Duodenal mucosa (tissue), 2 donors: ENCODE measurements at regions not wholly inside any gene's neighbourhood (a gene's known extent, or its start where the extent isn't known, plus 50 kb on each side); places are given as distances from the start of the nearest gene placed in this dataset.

ENCODE experiments used
- H3K27ac ChIP-seq: one replicate; pipeline ENCODE4 v1.7.0; 2013; ENCODE audit warnings: low read depth, low read length
- H3K27me3 ChIP-seq, 2 donors: one replicate each; pipeline ENCODE4 v1.7.0; 2013; ENCODE audit warnings: low read length in 2 of 2, control low read depth in 1 of 2; ENCODE audit not compliant: insufficient read depth in 2 of 2, control insufficient read depth in 1 of 2
- H3K36me3 ChIP-seq, 2 donors: one replicate each; pipeline ENCODE4 v1.7.0; 2013; ENCODE audit warnings: low read length in 2 of 2, control low read depth in 1 of 2; ENCODE audit not compliant: insufficient read depth in 2 of 2, control insufficient read depth in 1 of 2
- H3K4me1 ChIP-seq, 2 donors: one replicate each; pipeline ENCODE4 v1.7.0; 2013; ENCODE audit warnings: low read length in 2 of 2, control low read depth in 1 of 2; ENCODE audit not compliant: insufficient read depth in 2 of 2, control insufficient read depth in 1 of 2
- H3K4me3 ChIP-seq, 2 donors: one replicate each; pipeline ENCODE4 v1.7.0; 2013; ENCODE audit warnings: low read length in 2 of 2, low read depth in 1 of 2
- H3K9ac ChIP-seq, 2 donors: one replicate each; pipeline ENCODE4 v1.7.0; 2013; ENCODE audit warnings: low read length in 2 of 2, low read depth in 1 of 2
- H3K9me3 ChIP-seq, 2 donors: one replicate each; pipeline ENCODE4 v1.7.0; 2013; ENCODE audit warnings: low read length in 2 of 2, control low read depth in 1 of 2; ENCODE audit not compliant: control insufficient read depth in 1 of 2

GRCh38 chr12:43294916-43295315, 257.1 kb downstream of the ADAMTS20 start:
- no peaks in the 10 kb centered on the region for H3K9me3 ChIP-seq
- H3K4me3 ChIP-seq, result no peak overlapping the region
- no peak overlapping the region for H3K27ac ChIP-seq

GRCh38 chr12:43294147-43294546, 257.9 kb downstream of the ADAMTS20 start:
- no peak overlapping the region for H3K9ac ChIP-seq
- no peaks in the 10 kb centered on the region for H3K27me3 ChIP-seq
- H3K4me3 ChIP-seq, result no peak overlapping the region
- no peaks in the 10 kb centered on the region for H3K36me3 ChIP-seq
- no peak overlapping the region for H3K27ac ChIP-seq
- H3K9me3 ChIP-seq, result no peaks in the 10 kb centered on the region
- no peaks in the 10 kb centered on the region for H3K4me1 ChIP-seq

More at GRCh38 chr12:43294916-43295315, 257.1 kb downstream of the ADAMTS20 start:
- Histone ChIP-seq H3K36me3 (no peaks in the 10 kb centered on the region), H3K27me3 (no peaks in the 10 kb centered on the region), H3K9ac (no peak overlapping the region), H3K4me1 (no peaks in the 10 kb centered on the region)

- Histone ChIP-seq H3K4me3 (no peak overlapping the region), H3K27ac (no peak overlapping the region), H3K27me3 (no peaks in the 10 kb centered on the region), H3K9ac (no peak overlapping the region), H3K4me1 (peaks cover 5% of the 10 kb centered on the region in 2 donors), H3K36me3 (no peaks in the 10 kb centered on the region), H3K9me3 (no peaks in the 10 kb centered on the region)
Measured at GRCh38 chr12:43293396-43293795, 258.6 kb downstream of the ADAMTS20 start.

- Histone ChIP-seq H3K27ac (no peak overlapping the region), H3K9me3 (no peaks in the 10 kb centered on the region), H3K27me3 (no peaks in the 10 kb centered on the region), H3K9ac (no peak overlapping the region), H3K36me3 (no peaks in the 10 kb centered on the region), H3K4me3 (no peak overlapping the region), H3K4me1 (peaks cover 5 to 11% of the 10 kb centered on the region in 2 donors)
Measured at GRCh38 chr12:43292699-43293098, 259.3 kb downstream of the ADAMTS20 start.

- peaks cover 5 to 11% of the 10 kb centered on the region in 2 donors for H3K4me1 ChIP-seq
- H3K9ac ChIP-seq, result no peak overlapping the region
- no peak overlapping the region for H3K4me3 ChIP-seq
- H3K27me3 ChIP-seq, result no peaks in the 10 kb centered on the region
- no peaks in the 10 kb centered on the region for H3K9me3 ChIP-seq
- no peaks in the 10 kb centered on the region for H3K36me3 ChIP-seq
- no peak overlapping the region for H3K27ac ChIP-seq
Measured at GRCh38 chr12:43291516-43291915, 260.5 kb downstream of the ADAMTS20 start.

GRCh38 chr12:43290836-43291235, 261.2 kb downstream of the ADAMTS20 start:
- H3K36me3 ChIP-seq, result no peaks in the 10 kb centered on the region
- H3K9ac ChIP-seq, result no peak overlapping the region
- H3K27ac ChIP-seq, result no peak overlapping the region
- H3K4me1 ChIP-seq, result peaks cover 5 to 11% of the 10 kb centered on the region in 2 donors
- no peaks in the 10 kb centered on the region for H3K9me3 ChIP-seq
- no peaks in the 10 kb centered on the region for H3K27me3 ChIP-seq
- H3K4me3 ChIP-seq, result no peak overlapping the region

GRCh38 chr12:43289426-43289801, 262.6 kb downstream of the ADAMTS20 start:
- peaks cover 5 to 11% of the 10 kb centered on the region in 2 donors for H3K4me1 ChIP-seq
- no peaks in the 10 kb centered on the region for H3K9me3 ChIP-seq
- no peaks in the 10 kb centered on the region for H3K36me3 ChIP-seq
- no peaks in the 10 kb centered on the region for H3K27me3 ChIP-seq
- no peak overlapping the region for H3K9ac ChIP-seq
- H3K4me3 ChIP-seq, result peak overlapping the region in 1 of 2 donors; percentile 21
- H3K27ac ChIP-seq, result no peak overlapping the region

- H3K4me3 ChIP-seq, result peak overlapping the region in 1 of 2 donors; percentile 21
- H3K27ac ChIP-seq, result no peak overlapping the region
- H3K9me3 ChIP-seq, result no peaks in the 10 kb centered on the region
- H3K36me3 ChIP-seq, result no peaks in the 10 kb centered on the region
- peaks cover 5 to 11% of the 10 kb centered on the region in 2 donors for H3K4me1 ChIP-seq
- H3K27me3 ChIP-seq, result no peaks in the 10 kb centered on the region
- H3K9ac ChIP-seq, result no peak overlapping the region
Measured at GRCh38 chr12:43288671-43289425, 263.2 kb downstream of the ADAMTS20 start.

GRCh38 chr12:43287706-43288383, 264.2 kb downstream of the ADAMTS20 start:
- H3K9me3 ChIP-seq, result no peaks in the 10 kb centered on the region
- H3K4me3 ChIP-seq, result no peak overlapping the region
- H3K4me1 ChIP-seq, result peaks cover 5 to 11% of the 10 kb centered on the region in 2 donors
- H3K9ac ChIP-seq, result no peak overlapping the region
- no peaks in the 10 kb centered on the region for H3K36me3 ChIP-seq
- H3K27me3 ChIP-seq, result no peaks in the 10 kb centered on the region
- H3K27ac ChIP-seq, result no peak overlapping the region

GRCh38 chr12:43286986-43287385, 265.0 kb downstream of the ADAMTS20 start:
- H3K9ac ChIP-seq, result no peak overlapping the region
- no peak overlapping the region for H3K4me3 ChIP-seq
- H3K27me3 ChIP-seq, result no peaks in the 10 kb centered on the region
- H3K27ac ChIP-seq, result no peak overlapping the region
- peaks cover 5 to 11% of the 10 kb centered on the region in 2 donors for H3K4me1 ChIP-seq
- H3K9me3 ChIP-seq, result no peaks in the 10 kb centered on the region
- H3K36me3 ChIP-seq, result no peaks in the 10 kb centered on the region
